Tibial nerve (tissue), 4 donors: ENCODE measurements at regions not wholly inside any gene's neighbourhood (a gene's known extent, or its start where the extent isn't known, plus 50 kb on each side); places are given as distances from the start of the nearest gene placed in this dataset.

Experiments
- DNase-seq, 2 donors: peaks; one replicate each; pipeline ENCODE4 v3.0.0-alpha.2; 2019; ENCODE audit warnings: low spot score in 2 of 2
- H3K27ac ChIP-seq, 4 donors: fragments of 200-600 bp; sonication (generic) in 3 of 4; one replicate each; pipeline ENCODE4 v1.5.1; 2017 to 2019; ENCODE audit warnings: mild to moderate bottlenecking in 1 of 4
- H3K27me3 ChIP-seq, 2 donors: fragments of 200-600 bp; sonication (generic) in 1 of 2; one replicate each; pipeline versions ENCODE4 v1.5.1 to v1.6.0; 2017 to 2019
- H3K36me3 ChIP-seq, 3 donors: fragments of 200-600 bp; sonication (generic); one replicate each; pipeline ENCODE4 v1.5.1; 2018 to 2019
- H3K4me1 ChIP-seq, 4 donors: fragments of 200-600 bp; sonication (generic) in 3 of 4; one replicate each; pipeline ENCODE4 v1.5.1; 2017 to 2019
- H3K4me3 ChIP-seq, 4 donors: fragments of 200-600 bp; sonication (generic) in 3 of 4; one replicate each; pipeline ENCODE4 v1.5.1; 2017 to 2019; ENCODE audit warnings: mild to moderate bottlenecking in 1 of 4, moderate library complexity in 1 of 4
- H3K9me3 ChIP-seq, 4 donors: fragments of 200-600 bp; sonication (generic) in 3 of 4; one replicate each; pipeline ENCODE4 v1.5.1; 2017 to 2019
- CTCF ChIP-seq, 5 experiments: fragments of 200-600 bp in 3 of 5; fragments of 450-650 bp in 2 of 5; sonication (generic) in 3 of 5; IDR thresholded peaks; one replicate each; pipeline ENCODE4 v1.5.1; 2016 to 2019; ENCODE audit warnings: antibody characterized with exemption in 5 of 5, mild to moderate bottlenecking in 3 of 5, moderate library complexity in 2 of 5
- EP300 ChIP-seq, 2 donors: sonication (generic); formaldehyde crosslinking; IDR thresholded peaks; one replicate each; pipeline ENCODE4 v1.6.1; 2017; ENCODE audit warnings: antibody characterized with exemption in 2 of 2, mild to moderate bottlenecking in 1 of 2
- POLR2A ChIP-seq, 2 donors: fragments of 450-650 bp; IDR thresholded peaks; one replicate each; pipeline ENCODE4 v1.6.1; 2017; ENCODE audit warnings: antibody characterized with exemption in 2 of 2, mild to moderate bottlenecking in 2 of 2, moderate library complexity in 2 of 2
- WGBS, 2 donors: methylation state at CpG; one replicate each; pipeline ENCODE4 v1.1.5; 2018; 5-methylcytosine and 5-hydroxymethylcytosine counted together

- H3K4me1 ChIP-seq = peaks cover 0 to 11% (median 11%) of the 10 kb centered on the region in 4 donors
- no peak overlapping the region for H3K27ac ChIP-seq
- 54 to 72% methylated on average over 2 of the region's 2 CpGs for WGBS, 2 donors
- DNase-seq = no peak
- H3K36me3 ChIP-seq = no peaks in the 10 kb centered on the region
- no peak overlapping the region for H3K4me3 ChIP-seq
- H3K9me3 ChIP-seq = no peaks in the 10 kb centered on the region
- H3K27me3 ChIP-seq = peaks cover 0 to 89% of the 10 kb centered on the region in 2 donors
- TF ChIP-seq EP300 (IDR thresholded peaks at IDR 0.05) (no peak), POLR2A (IDR thresholded peaks at IDR 0.05) (no peak), CTCF (IDR thresholded peaks at IDR 0.05) (no peak)
Observed at GRCh38 chr15:89395031-89395430, 60.4 kb upstream of the POLG start.

GRCh38 chr15:89393056-89393455 lies 58.4 kb upstream of the POLG start:
- H3K27ac ChIP-seq = no peak overlapping the region
- no peak for DNase-seq
- no peaks in the 10 kb centered on the region for H3K4me1 ChIP-seq
- WGBS, 2 donors = 67 to 71% methylated on average over 4 to 5 of the region's 5 CpGs
- peaks cover 0 to 79% of the 10 kb centered on the region in 2 donors for H3K27me3 ChIP-seq
- no peak for TF ChIP-seq CTCF (IDR thresholded peaks at IDR 0.05)
- TF ChIP-seq POLR2A (IDR thresholded peaks at IDR 0.05) = no peak
- TF ChIP-seq EP300 (IDR thresholded peaks at IDR 0.05) = no peak
- no peak overlapping the region for H3K4me3 ChIP-seq
- no peaks in the 10 kb centered on the region for H3K36me3 ChIP-seq
- no peaks in the 10 kb centered on the region for H3K9me3 ChIP-seq

- DNase-seq = no peak
- H3K4me1 ChIP-seq = no peaks in the 10 kb centered on the region
- H3K4me3 ChIP-seq = no peak overlapping the region
- TF ChIP-seq CTCF (IDR thresholded peaks at IDR 0.05) (no peak), POLR2A (IDR thresholded peaks at IDR 0.05) (no peak), EP300 (IDR thresholded peaks at IDR 0.05) (no peak)
- H3K36me3 ChIP-seq = no peaks in the 10 kb centered on the region
- H3K27ac ChIP-seq = no peak overlapping the region
- H3K9me3 ChIP-seq = no peaks in the 10 kb centered on the region
- peaks cover 0 to 66% of the 10 kb centered on the region in 2 donors for H3K27me3 ChIP-seq
- 60 to 63% methylated on average over 12 of the region's 12 CpGs for WGBS, 2 donors
Observed at GRCh38 chr15:89391685-89392257, 57.1 kb upstream of the POLG start.

- Histone ChIP-seq H3K27me3 (peaks cover 0 to 51% of the 10 kb centered on the region in 2 donors), H3K4me1 (no peaks in the 10 kb centered on the region), H3K27ac (no peak overlapping the region), H3K36me3 (no peaks in the 10 kb centered on the region), H3K9me3 (no peaks in the 10 kb centered on the region), H3K4me3 (no peak overlapping the region)
- no peak for TF ChIP-seq POLR2A (IDR thresholded peaks at IDR 0.05)
- no peak for TF ChIP-seq EP300 (IDR thresholded peaks at IDR 0.05)
- TF ChIP-seq CTCF (IDR thresholded peaks at IDR 0.05) = no peak
- DNase-seq = no peak
- 45 to 54% methylated on average over 17 to 19 of the region's 19 CpGs for WGBS, 2 donors
Observed at GRCh38 chr15:89389841-89390603, 55.4 kb upstream of the POLG start.

DNA sequence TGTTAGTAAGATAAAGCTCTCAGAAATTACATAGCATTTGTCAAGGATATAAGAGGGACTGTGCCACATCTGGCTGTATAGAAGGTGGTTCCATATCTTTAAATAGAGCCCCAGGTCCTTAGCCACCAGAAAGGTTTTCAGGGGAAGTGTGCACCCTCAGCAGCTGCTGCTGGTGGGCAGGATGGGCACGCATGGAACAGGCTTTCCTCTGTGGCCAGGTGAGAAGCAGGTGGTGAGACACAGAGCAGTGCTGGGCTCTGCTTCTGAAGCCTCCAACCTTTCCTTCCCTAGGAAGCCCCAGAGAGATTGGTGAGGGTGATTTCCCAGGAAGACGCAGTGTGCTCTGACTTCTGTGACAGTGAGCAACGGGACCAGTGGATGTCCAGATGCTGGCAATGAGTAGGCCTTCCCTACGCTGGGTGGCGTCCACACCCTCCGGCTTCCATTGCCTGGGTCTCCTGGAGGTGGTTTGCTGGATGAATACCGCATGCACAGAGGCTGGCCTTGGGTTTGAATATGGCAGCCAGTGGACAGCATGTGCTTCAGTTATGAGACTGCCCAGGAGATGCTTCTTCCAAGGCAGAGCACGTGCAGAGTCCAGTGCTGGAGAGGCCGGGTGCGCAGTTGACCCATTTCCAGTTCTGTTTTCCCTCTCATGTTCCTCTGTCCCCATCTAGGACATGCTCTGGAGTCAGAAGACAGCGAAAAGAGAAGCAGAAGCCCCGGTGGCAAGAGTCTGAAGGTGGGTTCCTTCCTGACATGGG lies 52.7 kb upstream of the POLG start:
- 85 to 90% methylated on average over 12 of the region's 12 CpGs for WGBS, 2 donors
- Histone ChIP-seq H3K27ac (no peak overlapping the region), H3K4me1 (no peaks in the 10 kb centered on the region), H3K36me3 (no peaks in the 10 kb centered on the region), H3K27me3 (peaks cover 0 to 53% of the 10 kb centered on the region in 2 donors), H3K9me3 (no peaks in the 10 kb centered on the region), H3K4me3 (no peak overlapping the region)
- TF ChIP-seq EP300 (IDR thresholded peaks at IDR 0.05) (no peak), POLR2A (IDR thresholded peaks at IDR 0.05) (no peak), CTCF (IDR thresholded peaks at IDR 0.05) (no peak)
- no peak for DNase-seq
